Type B pancreatic cell (in vitro differentiated cells): ENCODE measurements at regions not wholly inside any gene's neighbourhood (a gene's known extent, or its start where the extent isn't known, plus 50 kb on each side); places are given as distances from the start of the nearest gene placed in this dataset.

ENCODE experiments used
- DNase-seq: peaks from one replicate; pipeline ENCODE4 v3.0.0; 2021; ENCODE audit warnings: mixed read lengths; ENCODE audit not compliant: unreplicated experiment; ENCODE audit errors: extremely low spot score
- H3K27ac Mint-ChIP-seq: 2 replicates; pipeline ENCODE4 v1.8.0; 2021; ENCODE audit warnings: mild to moderate bottlenecking, mixed read lengths
- H3K27me3 Mint-ChIP-seq: 2 replicates; pipeline ENCODE4 v1.8.0; 2021; ENCODE audit warnings: mixed read lengths
- H3K36me3 Mint-ChIP-seq: 2 replicates; pipeline ENCODE4 v1.8.0; 2021; ENCODE audit warnings: mixed read lengths
- H3K4me1 Mint-ChIP-seq: one replicate; pipeline ENCODE4 v1.8.0; 2021; ENCODE audit warnings: mixed read lengths; ENCODE audit not compliant: unreplicated experiment
- H3K4me3 Mint-ChIP-seq: 2 replicates; pipeline ENCODE4 v1.8.0; 2021; ENCODE audit warnings: mild to moderate bottlenecking, mixed read lengths
- H3K9me3 Mint-ChIP-seq: 2 replicates; pipeline ENCODE4 v1.8.0; 2021; ENCODE audit warnings: mixed read lengths
- TF ChIP-seq, protein P1 (sequence below): fragments of 200-600 bp; sonication (generic); conservative IDR thresholded peaks from 2 replicates; pipeline ENCODE4 v1.5.0; 2021; ENCODE audit warnings: antibody characterized with exemption, mild to moderate bottlenecking

DNA sequence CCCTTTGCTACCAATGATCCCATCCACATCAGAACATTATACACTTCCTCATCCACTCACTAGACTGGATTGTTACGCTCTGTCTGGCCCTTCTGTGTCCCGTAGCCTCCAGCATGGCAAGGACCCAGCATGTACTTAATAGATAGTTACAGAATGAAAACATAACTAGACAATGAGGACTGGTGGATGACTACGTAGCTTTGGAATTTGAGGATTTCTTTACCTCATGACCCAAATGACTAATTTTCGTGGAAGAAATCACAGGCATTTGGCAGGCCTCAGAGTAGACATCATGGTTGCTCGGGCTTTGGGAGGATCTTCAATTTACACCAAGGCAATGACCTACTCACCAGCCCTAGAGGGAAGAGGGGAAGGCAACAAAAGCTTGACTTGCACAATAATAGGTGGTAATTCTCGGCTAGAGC lies 299.8 kb downstream of the TLE1 start:
- H3K9me3 Mint-ChIP-seq, result peaks cover 16% of the 10 kb centered on the region
- TF ChIP-seq, protein P1, sequence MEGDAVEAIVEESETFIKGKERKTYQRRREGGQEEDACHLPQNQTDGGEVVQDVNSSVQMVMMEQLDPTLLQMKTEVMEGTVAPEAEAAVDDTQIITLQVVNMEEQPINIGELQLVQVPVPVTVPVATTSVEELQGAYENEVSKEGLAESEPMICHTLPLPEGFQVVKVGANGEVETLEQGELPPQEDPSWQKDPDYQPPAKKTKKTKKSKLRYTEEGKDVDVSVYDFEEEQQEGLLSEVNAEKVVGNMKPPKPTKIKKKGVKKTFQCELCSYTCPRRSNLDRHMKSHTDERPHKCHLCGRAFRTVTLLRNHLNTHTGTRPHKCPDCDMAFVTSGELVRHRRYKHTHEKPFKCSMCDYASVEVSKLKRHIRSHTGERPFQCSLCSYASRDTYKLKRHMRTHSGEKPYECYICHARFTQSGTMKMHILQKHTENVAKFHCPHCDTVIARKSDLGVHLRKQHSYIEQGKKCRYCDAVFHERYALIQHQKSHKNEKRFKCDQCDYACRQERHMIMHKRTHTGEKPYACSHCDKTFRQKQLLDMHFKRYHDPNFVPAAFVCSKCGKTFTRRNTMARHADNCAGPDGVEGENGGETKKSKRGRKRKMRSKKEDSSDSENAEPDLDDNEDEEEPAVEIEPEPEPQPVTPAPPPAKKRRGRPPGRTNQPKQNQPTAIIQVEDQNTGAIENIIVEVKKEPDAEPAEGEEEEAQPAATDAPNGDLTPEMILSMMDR, result no peak
- H3K27ac Mint-ChIP-seq, result peak overlapping the region; percentile 32
- peak overlapping the region; percentile 48 for H3K4me3 Mint-ChIP-seq
- DNase-seq, result no peak
- peaks cover 42% of the 10 kb centered on the region for H3K27me3 Mint-ChIP-seq
- H3K36me3 Mint-ChIP-seq, result peaks cover 3% of the 10 kb centered on the region
- peaks cover 32% of the 10 kb centered on the region for H3K4me1 Mint-ChIP-seq

DNA sequence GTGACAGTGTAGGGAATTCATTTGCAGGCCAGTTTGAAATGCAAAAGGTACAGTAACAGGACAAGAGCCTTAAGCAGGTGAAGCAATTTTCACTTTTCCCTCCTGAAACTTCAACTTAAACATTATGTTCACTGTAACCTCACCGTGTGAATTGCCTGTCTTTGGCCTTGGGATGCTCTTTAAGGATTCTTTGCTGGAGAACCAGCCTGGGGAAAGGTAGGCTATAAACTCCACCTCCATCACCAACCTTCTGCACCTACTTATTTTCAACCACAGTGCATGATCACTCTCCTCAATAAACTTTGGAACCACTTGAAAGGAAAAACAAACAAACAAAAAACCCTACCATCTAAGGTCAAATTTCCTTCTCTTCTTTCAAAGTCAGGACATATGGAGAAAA lies 300.5 kb downstream of the TLE1 start:
- H3K36me3 Mint-ChIP-seq, result peaks cover 3% of the 10 kb centered on the region
- peaks cover 16% of the 10 kb centered on the region for H3K9me3 Mint-ChIP-seq
- peaks cover 41% of the 10 kb centered on the region for H3K27me3 Mint-ChIP-seq
- H3K27ac Mint-ChIP-seq, result no peak overlapping the region
- TF ChIP-seq, protein P1, result no peak
- H3K4me3 Mint-ChIP-seq, result no peak overlapping the region
- no peak for DNase-seq
- H3K4me1 Mint-ChIP-seq, result peaks cover 27% of the 10 kb centered on the region

DNA sequence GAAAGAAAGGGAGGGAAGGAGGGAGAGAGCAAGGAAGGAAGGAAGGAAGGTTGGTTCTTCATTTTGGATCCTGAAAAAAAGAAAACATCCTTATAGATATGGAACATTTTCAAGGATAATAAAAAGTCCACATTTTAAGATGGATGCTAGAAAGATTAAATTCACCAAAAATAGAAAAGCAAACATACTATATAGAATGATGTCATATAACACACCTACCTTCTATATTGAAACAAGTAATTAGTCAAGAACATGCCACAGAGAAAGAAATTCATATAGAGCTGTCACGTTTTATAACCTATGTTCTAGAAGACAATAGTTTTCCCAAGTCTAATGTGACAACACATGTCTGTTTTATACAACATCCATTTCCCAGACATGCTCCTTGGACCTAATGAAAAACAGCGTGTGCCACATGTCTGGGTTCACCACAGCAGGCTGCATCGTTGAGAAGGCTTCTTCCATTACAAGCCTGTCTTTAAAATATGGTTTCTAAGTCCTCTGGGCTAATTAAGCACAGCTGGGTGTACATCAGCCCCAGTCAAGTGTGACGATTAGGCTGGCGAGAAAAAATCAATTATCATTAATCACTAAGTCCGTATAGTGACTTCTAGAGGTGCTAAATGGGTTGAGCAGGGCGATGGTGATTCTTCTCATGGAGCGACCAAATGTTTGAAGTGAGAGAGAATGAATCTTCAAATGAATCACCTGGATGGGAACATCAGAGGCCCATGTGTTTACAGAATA lies 301.8 kb downstream of the TLE1 start:
- peaks cover 12% of the 10 kb centered on the region for H3K9me3 Mint-ChIP-seq
- peaks cover 3% of the 10 kb centered on the region for H3K36me3 Mint-ChIP-seq
- no peak overlapping the region for H3K4me3 Mint-ChIP-seq
- TF ChIP-seq, protein P1, result no peak
- peaks cover 38% of the 10 kb centered on the region for H3K27me3 Mint-ChIP-seq
- no peak overlapping the region for H3K27ac Mint-ChIP-seq
- peaks cover 27% of the 10 kb centered on the region for H3K4me1 Mint-ChIP-seq
- DNase-seq, result no peak

DNA sequence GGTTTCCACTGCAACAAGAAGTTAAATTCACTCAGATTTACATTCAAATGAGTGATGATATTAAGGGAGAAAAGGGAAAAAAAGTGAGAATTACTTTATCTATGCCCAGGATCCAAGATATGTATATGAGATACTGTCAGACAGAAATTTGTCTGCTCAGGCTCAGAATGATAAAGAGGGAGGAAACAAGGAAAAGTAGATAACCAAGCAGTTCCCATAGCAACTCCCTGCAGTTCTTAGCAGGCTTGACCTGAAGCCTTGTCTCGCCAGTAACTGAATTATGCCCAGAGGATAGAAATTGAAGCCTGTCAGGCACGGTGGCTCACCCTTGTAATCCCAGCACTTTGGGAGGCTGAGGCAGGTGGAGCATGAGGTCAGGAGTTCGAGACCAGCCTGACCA lies 304.4 kb downstream of the TLE1 start:
- Mint-ChIP-seq H3K27ac (no peak overlapping the region), H3K4me3 (no peak overlapping the region)

DNA sequence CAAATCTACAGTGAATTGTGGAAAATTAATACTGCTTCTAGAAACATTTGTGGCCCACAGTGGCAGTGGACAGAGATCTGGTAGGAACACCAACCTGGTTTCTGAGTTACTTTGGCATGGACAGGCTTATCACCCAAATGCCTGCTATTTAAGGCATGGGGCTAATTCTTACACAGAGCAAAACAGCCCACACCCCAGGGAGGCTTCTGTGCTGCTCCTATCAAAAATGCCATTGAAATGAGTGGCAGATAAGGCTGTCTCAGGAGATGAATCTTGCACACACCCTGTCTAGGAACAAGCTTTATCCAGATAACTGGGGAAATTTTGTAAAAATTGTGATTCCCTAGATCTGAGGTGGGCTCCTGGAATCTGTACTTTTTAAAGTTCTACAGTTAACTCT lies 307.1 kb downstream of the TLE1 start:
- Mint-ChIP-seq H3K4me3 (no peak overlapping the region), H3K4me1 (peaks cover 16% of the 10 kb centered on the region), H3K27ac (no peak overlapping the region), H3K36me3 (no peaks in the 10 kb centered on the region), H3K27me3 (peaks cover 32% of the 10 kb centered on the region), H3K9me3 (no peaks in the 10 kb centered on the region)
- no peak for DNase-seq
- TF ChIP-seq, protein P1, result no peak

More for the DNA sequence above, 304.4 kb downstream of the TLE1 start:
- peaks cover 30% of the 10 kb centered on the region for H3K27me3 Mint-ChIP-seq
- H3K36me3 Mint-ChIP-seq, result peaks cover 3% of the 10 kb centered on the region
- no peak for DNase-seq
- H3K4me1 Mint-ChIP-seq, result peaks cover 30% of the 10 kb centered on the region
- TF ChIP-seq, protein P1, result no peak
- peaks cover 7% of the 10 kb centered on the region for H3K9me3 Mint-ChIP-seq
